ENCODE measurements at regions not wholly inside any gene's neighbourhood (a gene's known extent, or its start where the extent isn't known, plus 50 kb on each side); places are given as distances from the start of the nearest gene placed in this dataset.

- no peaks in the 10 kb centered on the region for H3K36me3 ChIP-seq (ENCODE audit: insufficient read depth, low read length)
- H3F3A ChIP-seq (ENCODE audit: insufficient read depth, low read length, poor library complexity, severe bottlenecking): no peaks in the 10 kb centered on the region
- H3K27ac ChIP-seq (ENCODE audit: low read length): no peak overlapping the region
- no peak overlapping the region for H3K9ac ChIP-seq (ENCODE audit: low read length)
- no peaks in the 10 kb centered on the region for H3K9me3 ChIP-seq (ENCODE audit: low read length)
- no peaks in the 10 kb centered on the region for H4K20me1 ChIP-seq (ENCODE audit: insufficient read depth)
- H3K4me2 ChIP-seq (ENCODE audit: low read length): no peak overlapping the region
- no peaks in the 10 kb centered on the region for H3K27me3 ChIP-seq (ENCODE audit: insufficient read depth, low read depth, low read length)
- no peaks in the 10 kb centered on the region for H3K79me2 ChIP-seq (replicated peaks; ENCODE audit: insufficient read depth, low read length)
- H3K9me2 ChIP-seq (ENCODE audit: insufficient read depth, low read length): no peaks in the 10 kb centered on the region
- TF ChIP-seq CTCF (IDR thresholded peaks at IDR 0.05; ENCODE audit: poor library complexity, severe bottlenecking) (no peak), EZH2 (IDR thresholded peaks at IDR 0.05; ENCODE audit: borderline replicate concordance, insufficient read depth, low read length, poor library complexity, severe bottlenecking) (no peak), EP300 (conservative IDR thresholded peaks at IDR 0.05; ENCODE audit: poor library complexity, severe bottlenecking) (no peak), MXI1 (conservative IDR thresholded peaks at IDR 0.05; ENCODE audit: poor library complexity, severe bottlenecking) (no peak), POLR2AphosphoS5 (IDR thresholded peaks at IDR 0.05) (no peak), SMC3 (conservative IDR thresholded peaks at IDR 0.05; ENCODE audit: poor library complexity) (no peak)
- TF ChIP-seq, protein P1, sequence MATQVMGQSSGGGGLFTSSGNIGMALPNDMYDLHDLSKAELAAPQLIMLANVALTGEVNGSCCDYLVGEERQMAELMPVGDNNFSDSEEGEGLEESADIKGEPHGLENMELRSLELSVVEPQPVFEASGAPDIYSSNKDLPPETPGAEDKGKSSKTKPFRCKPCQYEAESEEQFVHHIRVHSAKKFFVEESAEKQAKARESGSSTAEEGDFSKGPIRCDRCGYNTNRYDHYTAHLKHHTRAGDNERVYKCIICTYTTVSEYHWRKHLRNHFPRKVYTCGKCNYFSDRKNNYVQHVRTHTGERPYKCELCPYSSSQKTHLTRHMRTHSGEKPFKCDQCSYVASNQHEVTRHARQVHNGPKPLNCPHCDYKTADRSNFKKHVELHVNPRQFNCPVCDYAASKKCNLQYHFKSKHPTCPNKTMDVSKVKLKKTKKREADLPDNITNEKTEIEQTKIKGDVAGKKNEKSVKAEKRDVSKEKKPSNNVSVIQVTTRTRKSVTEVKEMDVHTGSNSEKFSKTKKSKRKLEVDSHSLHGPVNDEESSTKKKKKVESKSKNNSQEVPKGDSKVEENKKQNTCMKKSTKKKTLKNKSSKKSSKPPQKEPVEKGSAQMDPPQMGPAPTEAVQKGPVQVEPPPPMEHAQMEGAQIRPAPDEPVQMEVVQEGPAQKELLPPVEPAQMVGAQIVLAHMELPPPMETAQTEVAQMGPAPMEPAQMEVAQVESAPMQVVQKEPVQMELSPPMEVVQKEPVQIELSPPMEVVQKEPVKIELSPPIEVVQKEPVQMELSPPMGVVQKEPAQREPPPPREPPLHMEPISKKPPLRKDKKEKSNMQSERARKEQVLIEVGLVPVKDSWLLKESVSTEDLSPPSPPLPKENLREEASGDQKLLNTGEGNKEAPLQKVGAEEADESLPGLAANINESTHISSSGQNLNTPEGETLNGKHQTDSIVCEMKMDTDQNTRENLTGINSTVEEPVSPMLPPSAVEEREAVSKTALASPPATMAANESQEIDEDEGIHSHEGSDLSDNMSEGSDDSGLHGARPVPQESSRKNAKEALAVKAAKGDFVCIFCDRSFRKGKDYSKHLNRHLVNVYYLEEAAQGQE (IDR thresholded peaks at IDR 0.05; ENCODE audit: borderline replicate concordance): no peak
- H2AFZ ChIP-seq (ENCODE audit: low read depth, low read length): no peak overlapping the region
- no peak overlapping the region for H3K4me3 ChIP-seq (ENCODE audit: low read length)
Measured at GRCh38 chr16:63612462-63613227, 1509.2 kb downstream of the CDH11 start.

DNA sequence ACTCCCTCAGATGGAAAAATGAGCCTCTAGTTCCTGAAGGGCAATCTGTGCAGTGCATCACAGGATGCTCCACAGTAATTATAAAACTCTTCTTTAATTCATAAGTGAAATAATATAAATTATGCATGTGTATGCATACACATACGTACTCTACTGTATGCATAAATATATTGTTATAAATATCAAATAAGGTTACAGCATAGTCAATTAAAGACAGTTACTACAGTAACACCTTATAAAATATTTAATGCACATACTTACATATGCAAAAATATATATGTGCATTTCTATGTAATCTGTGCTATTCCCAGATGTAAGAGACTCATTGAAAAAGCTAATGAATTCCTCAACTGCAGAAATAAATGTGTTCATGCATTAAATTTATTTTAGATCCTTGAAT, 1515.1 kb downstream of the CDH11 start:
- no peak overlapping the region for H3K9ac ChIP-seq (ENCODE audit: low read length)
- TF ChIP-seq MXI1 (conservative IDR thresholded peaks at IDR 0.05; ENCODE audit: poor library complexity, severe bottlenecking): no peak
- TF ChIP-seq, protein P1 (IDR thresholded peaks at IDR 0.05; ENCODE audit: borderline replicate concordance): no peak
- no peak for TF ChIP-seq EP300 (conservative IDR thresholded peaks at IDR 0.05; ENCODE audit: poor library complexity, severe bottlenecking)
- H4K20me1 ChIP-seq (ENCODE audit: insufficient read depth): no peaks in the 10 kb centered on the region
- no peaks in the 10 kb centered on the region for H3K9me3 ChIP-seq (ENCODE audit: low read length)
- no peaks in the 10 kb centered on the region for H3K79me2 ChIP-seq (replicated peaks; ENCODE audit: insufficient read depth, low read length)
- H3K4me2 ChIP-seq (ENCODE audit: low read length): no peak overlapping the region
- no peak overlapping the region for H2AFZ ChIP-seq (ENCODE audit: low read depth, low read length)
- H3K9me2 ChIP-seq (ENCODE audit: insufficient read depth, low read length): no peaks in the 10 kb centered on the region
- H3K36me3 ChIP-seq (ENCODE audit: insufficient read depth, low read length): no peaks in the 10 kb centered on the region
- no peaks in the 10 kb centered on the region for H3K27me3 ChIP-seq (ENCODE audit: insufficient read depth, low read depth, low read length)
- no peaks in the 10 kb centered on the region for H3F3A ChIP-seq (ENCODE audit: insufficient read depth, low read length, poor library complexity, severe bottlenecking)
- no peak overlapping the region for H3K4me3 ChIP-seq (ENCODE audit: low read length)
- H3K27ac ChIP-seq (ENCODE audit: low read length): no peak overlapping the region
